ENCODE measurements at regions not wholly inside any gene's neighbourhood (a gene's known extent, or its start where the extent isn't known, plus 50 kb on each side); places are given as distances from the start of the nearest gene placed in this dataset.

GRCh38 chr15:46778876-46779275 lies 938.4 kb upstream of the SEMA6D start:
- TF ChIP-seq POLR2A (IDR thresholded peaks at IDR 0.05; ENCODE audit: low read depth, low read length) (no peak), TAF1 (IDR thresholded peaks at IDR 0.05; ENCODE audit: borderline replicate concordance, low read depth, low read length) (no peak), POLR2AphosphoS5 (IDR thresholded peaks at IDR 0.05; ENCODE audit: low read depth, low read length) (no peak)

Measured in GM12892 (cell line).